ENCODE measurements at regions not wholly inside any gene's neighbourhood (a gene's known extent, or its start where the extent isn't known, plus 50 kb on each side); places are given as distances from the start of the nearest gene placed in this dataset.

DNA sequence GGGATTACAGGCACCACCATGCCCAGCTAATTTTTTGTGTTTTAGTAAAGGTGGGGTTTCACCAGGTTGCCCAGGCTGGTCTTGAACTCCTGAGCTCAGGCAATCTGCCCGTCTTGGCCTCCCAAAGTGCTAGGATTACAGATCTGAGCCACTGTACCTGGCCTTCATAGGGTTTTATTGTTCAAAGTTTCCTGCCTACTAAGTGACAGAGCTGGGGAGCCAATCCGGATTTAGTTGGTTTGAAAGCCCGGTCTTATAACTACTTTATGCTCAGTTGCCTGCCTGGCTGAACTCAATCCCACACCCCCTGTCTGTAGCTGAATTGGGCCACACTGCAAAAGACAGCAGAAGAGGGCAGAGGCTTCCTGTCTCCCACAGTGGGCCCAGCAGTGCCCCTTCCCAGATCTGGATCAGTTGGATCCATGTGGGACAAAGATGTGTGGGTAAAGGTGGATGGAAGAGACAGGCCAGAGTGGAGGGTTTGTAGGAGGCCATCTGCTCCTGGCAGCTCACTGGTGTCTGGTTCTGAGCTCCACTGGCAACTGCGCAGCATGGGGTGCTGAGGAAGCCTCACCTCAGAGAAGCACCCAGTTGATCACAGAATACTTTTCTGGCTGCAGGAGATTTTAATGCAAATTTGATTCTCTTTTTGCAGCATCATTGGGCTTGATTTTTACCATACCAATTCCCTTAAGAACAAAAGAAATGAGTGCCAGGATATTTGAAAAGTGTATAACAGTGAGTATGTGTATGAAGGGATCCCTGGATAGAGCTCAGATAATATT, 144.9 kb downstream of the DDX1 start:
- Histone ChIP-seq H3K36me3 (ENCODE audit: control insufficient read depth, insufficient read depth, low read length) (no peaks in the 10 kb centered on the region), H3K27me3 (ENCODE audit: control insufficient read depth, insufficient read depth, low read length) (no peaks in the 10 kb centered on the region), H3K79me2 (no peaks in the 10 kb centered on the region), H3K4me2 (ENCODE audit: low read length) (no peak overlapping the region), H3K4me3 (ENCODE audit: low read depth, low read length) (no peak overlapping the region), H3K27ac (no peak overlapping the region), H3K9me3 (ENCODE audit: control insufficient read depth, low read length) (no peaks in the 10 kb centered on the region), H3K9ac (no peak overlapping the region), H2AFZ (no peak overlapping the region), H3K4me1 (no peaks in the 10 kb centered on the region)
- TF ChIP-seq, protein P1, sequence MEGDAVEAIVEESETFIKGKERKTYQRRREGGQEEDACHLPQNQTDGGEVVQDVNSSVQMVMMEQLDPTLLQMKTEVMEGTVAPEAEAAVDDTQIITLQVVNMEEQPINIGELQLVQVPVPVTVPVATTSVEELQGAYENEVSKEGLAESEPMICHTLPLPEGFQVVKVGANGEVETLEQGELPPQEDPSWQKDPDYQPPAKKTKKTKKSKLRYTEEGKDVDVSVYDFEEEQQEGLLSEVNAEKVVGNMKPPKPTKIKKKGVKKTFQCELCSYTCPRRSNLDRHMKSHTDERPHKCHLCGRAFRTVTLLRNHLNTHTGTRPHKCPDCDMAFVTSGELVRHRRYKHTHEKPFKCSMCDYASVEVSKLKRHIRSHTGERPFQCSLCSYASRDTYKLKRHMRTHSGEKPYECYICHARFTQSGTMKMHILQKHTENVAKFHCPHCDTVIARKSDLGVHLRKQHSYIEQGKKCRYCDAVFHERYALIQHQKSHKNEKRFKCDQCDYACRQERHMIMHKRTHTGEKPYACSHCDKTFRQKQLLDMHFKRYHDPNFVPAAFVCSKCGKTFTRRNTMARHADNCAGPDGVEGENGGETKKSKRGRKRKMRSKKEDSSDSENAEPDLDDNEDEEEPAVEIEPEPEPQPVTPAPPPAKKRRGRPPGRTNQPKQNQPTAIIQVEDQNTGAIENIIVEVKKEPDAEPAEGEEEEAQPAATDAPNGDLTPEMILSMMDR (IDR thresholded peaks at IDR 0.05) = no peak

GRCh38 chr2:15737314-15738224, 145.9 kb downstream of the DDX1 start:
- H3K4me1 ChIP-seq = no peaks in the 10 kb centered on the region
- no peaks in the 10 kb centered on the region for H3K27me3 ChIP-seq (ENCODE audit: control insufficient read depth, insufficient read depth, low read length)
- no peak overlapping the region for H3K27ac ChIP-seq
- no peak overlapping the region for H2AFZ ChIP-seq
- H3K79me2 ChIP-seq = no peaks in the 10 kb centered on the region
- TF ChIP-seq, protein P1 (IDR thresholded peaks at IDR 0.05) = no peak
- H3K9ac ChIP-seq = no peak overlapping the region
- H3K36me3 ChIP-seq (ENCODE audit: control insufficient read depth, insufficient read depth, low read length) = no peaks in the 10 kb centered on the region
- H3K9me3 ChIP-seq (ENCODE audit: control insufficient read depth, low read length) = no peaks in the 10 kb centered on the region
- no peak overlapping the region for H3K4me3 ChIP-seq (ENCODE audit: low read depth, low read length)
- H3K4me2 ChIP-seq (ENCODE audit: low read length) = no peak overlapping the region

DNA sequence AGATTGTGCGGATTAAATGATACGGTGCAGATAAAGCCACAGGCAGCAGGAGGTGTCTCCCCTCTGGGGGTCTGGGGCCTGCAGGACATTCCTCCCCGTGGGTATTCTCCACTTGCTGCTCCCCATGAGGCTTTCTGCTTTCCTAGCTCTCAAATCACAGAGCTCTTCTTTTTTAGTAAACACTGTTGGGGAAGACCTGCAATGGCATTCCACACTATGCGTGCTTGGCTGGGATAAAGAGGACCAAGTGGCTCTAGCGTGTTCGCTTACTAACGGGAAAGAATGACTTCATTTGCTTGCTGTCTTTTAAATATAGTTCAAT, 146.5 kb downstream of the DDX1 start:
- Histone ChIP-seq H3K4me1 (no peaks in the 10 kb centered on the region), H3K9ac (no peak overlapping the region), H3K4me2 (ENCODE audit: low read length) (no peak overlapping the region), H2AFZ (no peak overlapping the region), H3K27me3 (ENCODE audit: control insufficient read depth, insufficient read depth, low read length) (no peaks in the 10 kb centered on the region), H3K9me3 (ENCODE audit: control insufficient read depth, low read length) (no peaks in the 10 kb centered on the region), H3K27ac (no peak overlapping the region), H3K79me2 (no peaks in the 10 kb centered on the region), H3K36me3 (ENCODE audit: control insufficient read depth, insufficient read depth, low read length) (no peaks in the 10 kb centered on the region), H3K4me3 (ENCODE audit: low read depth, low read length) (no peak overlapping the region)
- TF ChIP-seq, protein P1 (IDR thresholded peaks at IDR 0.05) = no peak

DNA sequence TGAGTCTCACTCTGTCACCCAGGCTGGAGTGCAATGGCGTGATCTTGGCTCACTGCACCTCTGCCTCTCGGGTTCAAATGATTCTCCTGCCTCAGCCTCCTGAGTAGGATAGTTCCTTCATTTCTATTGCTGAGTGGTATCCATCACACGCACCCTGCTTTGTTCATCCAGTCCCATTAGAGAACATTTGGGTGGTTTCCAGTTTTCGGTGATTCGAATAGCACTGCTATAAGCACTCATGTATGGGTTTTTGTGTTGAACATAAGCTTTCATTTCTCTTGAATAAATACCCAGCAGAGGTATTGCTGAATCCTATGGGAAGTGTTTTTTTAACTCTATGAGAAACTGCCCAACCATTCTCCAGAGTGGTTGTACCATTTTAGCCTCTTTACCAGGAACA, 147.3 kb downstream of the DDX1 start:
- H3K4me1 ChIP-seq = no peaks in the 10 kb centered on the region
- no peak overlapping the region for H3K4me3 ChIP-seq (ENCODE audit: low read depth, low read length)
- H3K4me2 ChIP-seq (ENCODE audit: low read length) = no peak overlapping the region
- no peak overlapping the region for H3K9ac ChIP-seq
- TF ChIP-seq, protein P1 (IDR thresholded peaks at IDR 0.05) = no peak
- no peaks in the 10 kb centered on the region for H3K27me3 ChIP-seq (ENCODE audit: control insufficient read depth, insufficient read depth, low read length)
- no peaks in the 10 kb centered on the region for H3K79me2 ChIP-seq
- no peak overlapping the region for H2AFZ ChIP-seq
- no peaks in the 10 kb centered on the region for H3K36me3 ChIP-seq (ENCODE audit: control insufficient read depth, insufficient read depth, low read length)
- no peak overlapping the region for H3K27ac ChIP-seq
- no peaks in the 10 kb centered on the region for H3K9me3 ChIP-seq (ENCODE audit: control insufficient read depth, low read length)
